AG04449 (cell line): ENCODE measurements at regions not wholly inside any gene's neighbourhood (a gene's known extent, or its start where the extent isn't known, plus 50 kb on each side); places are given as distances from the start of the nearest gene placed in this dataset.

ENCODE experiments used
- CTCF ChIA-PET: fragments of 350-600 bp; formaldehyde crosslinking; extraction: SDS; loops from one replicate; lab custom pipeline; 2021; ENCODE audit warnings: antibody characterized with exemption; lab: Yijun Ruan, JAX
- POLR2A ChIA-PET: fragments of 400-600, 350-600 bp; formaldehyde crosslinking; extraction: SDS; loops from one replicate; lab custom pipeline; 2020; ENCODE audit warnings: antibody characterized with exemption, inconsistent platforms; lab: Yijun Ruan, JAX
- DNase-seq: peaks from one replicate; pipeline ENCODE4 v3.0.0-alpha.2; 2010; ENCODE audit warnings: low read depth, low spot score
- H3K4me3 ChIP-seq: 2 replicates; pipeline ENCODE4 v1.5.1; 2011; ENCODE audit warnings: low read depth, mild to moderate bottlenecking, control low read depth, low read length
- CTCF ChIP-seq: IDR thresholded peaks from one replicate; pipeline ENCODE4 v1.5.1; 2011; ENCODE audit warnings: mild to moderate bottlenecking, moderate library complexity, low read length, control low read depth, inconsistent platforms; ENCODE audit not compliant: insufficient read depth; ENCODE audit errors: missing control alignments

GRCh38 chr2:64283006-64283570, 138.9 kb upstream of the PELI1 start:
- POLR2A ChIA-PET = no interaction called here
- no peak overlapping the region for H3K4me3 ChIP-seq
- no peak for TF ChIP-seq CTCF
- DNase-seq = no peak
- CTCF ChIA-PET = no interaction called here

GRCh38 chr2:64283641-64284361, 139.6 kb upstream of the PELI1 start:
- H3K4me3 ChIP-seq = no peak overlapping the region
- no peak for DNase-seq
- no peak for TF ChIP-seq CTCF
- ChIA-PET POLR2A (no interaction called here), CTCF (interaction anchor here (0.6 to 1.3 kb wide), 2 partner anchors 234 to 340 kb away, joined by 3 to 4 read pairs; no protein-coding TSS in a partner anchor)

- ChIA-PET POLR2A (no interaction called here), CTCF (interaction anchor here (1.3 kb wide), 1 partner anchor 235 kb away, joined by 4 read pairs; no protein-coding TSS in a partner anchor)
- DNase-seq = no peak
- no peak for TF ChIP-seq CTCF
- H3K4me3 ChIP-seq = no peak overlapping the region
These were observed 140.5 kb upstream of the PELI1 start for GRCh38 chr2:64284751-64285150.

GRCh38 chr2:64287202-64287740, 143.1 kb upstream of the PELI1 start:
- no peak for TF ChIP-seq CTCF
- H3K4me3 ChIP-seq = no peak overlapping the region
- no peak for DNase-seq
- ChIA-PET CTCF (interaction anchor here (1.3 kb wide), 1 partner anchor 11 kb away, joined by 3 read pairs; no protein-coding TSS in a partner anchor), POLR2A (no interaction called here)

- no peak overlapping the region for H3K4me3 ChIP-seq
- POLR2A ChIA-PET = no interaction called here
- TF ChIP-seq CTCF = no peak
- DNase-seq = no peak
- CTCF ChIA-PET = no interaction called here
These were observed 144.3 kb upstream of the PELI1 start for GRCh38 chr2:64288321-64289193.
